Spleen (tissue), 11 donors: ENCODE measurements at regions not wholly inside any gene's neighbourhood (a gene's known extent, or its start where the extent isn't known, plus 50 kb on each side); places are given as distances from the start of the nearest gene placed in this dataset.

ENCODE experiments used
- DNase-seq: peaks from one replicate; pipeline ENCODE4 v3.0.0-alpha.2; 2020
- H3K27ac ChIP-seq, 8 donors: fragments of 200-600 bp; sonication (generic) in 7 of 8; 1 replicate in 4 of 8; 2 replicates in 4 of 8; pipeline versions ENCODE4 v1.5.0 to v1.8.0; 2016 to 2021; ENCODE audit warnings: inconsistent platforms in 4 of 8, mild to moderate bottlenecking in 4 of 8, moderate library complexity in 1 of 8
- H3K27me3 ChIP-seq, 7 donors: fragments of 200-600 bp; sonication (generic) in 6 of 7; replicated peaks in 1 of 7; 1 replicate in 4 of 7; 2 replicates in 3 of 7; pipeline versions ENCODE4 v1.5.0 to v1.8.0; 2016 to 2021; ENCODE audit warnings: inconsistent platforms in 3 of 7, mild to moderate bottlenecking in 1 of 7
- H3K36me3 ChIP-seq, 6 donors: fragments of 200-600 bp; sonication (generic) in 5 of 6; 1 replicate in 4 of 6; 2 replicates in 2 of 6; pipeline versions ENCODE4 v1.5.0 to v1.8.0; 2016 to 2021; ENCODE audit warnings: inconsistent platforms in 2 of 6
- H3K4me1 ChIP-seq, 6 donors: fragments of 200-600 bp; sonication (generic) in 5 of 6; 1 replicate in 3 of 6; 2 replicates in 3 of 6; pipeline versions ENCODE4 v1.5.0 to v1.8.0; 2016 to 2021; ENCODE audit warnings: inconsistent platforms in 3 of 6
- H3K4me3 ChIP-seq, 8 donors: fragments of 200-600 bp; sonication (generic) in 7 of 8; 1 replicate in 4 of 8; 2 replicates in 4 of 8; pipeline versions ENCODE4 v1.5.0 to v1.8.0; 2016 to 2021; ENCODE audit warnings: inconsistent platforms in 4 of 8, mild to moderate bottlenecking in 4 of 8, moderate library complexity in 2 of 8
- H3K9me3 ChIP-seq, 8 donors: fragments of 200-600 bp; sonication (generic) in 7 of 8; 1 replicate in 4 of 8; 2 replicates in 4 of 8; pipeline versions ENCODE4 v1.5.0 to v1.8.0; 2016 to 2021; ENCODE audit warnings: inconsistent platforms in 4 of 8
- CTCF ChIP-seq, 11 experiments: fragments of 200-600 bp in 7 of 11; fragments of 450-650 bp in 4 of 11; sonication (generic) in 4 of 11; IDR thresholded peaks in 8 of 11; conservative IDR thresholded peaks in 3 of 11; 1 replicate in 7 of 11; 2 replicates in 4 of 11; pipeline versions ENCODE4 v1.4.0 to v1.8.0; 2016 to 2021; ENCODE audit warnings: antibody characterized with exemption in 11 of 11, inconsistent platforms in 4 of 11, mild to moderate bottlenecking in 1 of 11
- POLR2A ChIP-seq, 3 donors: fragments of 450-650 bp; IDR thresholded peaks; one replicate each; pipeline ENCODE4 v1.5.1; 2017; ENCODE audit warnings: antibody characterized with exemption in 3 of 3, mild to moderate bottlenecking in 1 of 3
- POLR2AphosphoS5 ChIP-seq, 3 donors: sonication (generic); formaldehyde crosslinking; IDR thresholded peaks; one replicate each; pipeline ENCODE4 v1.5.1; 2017; ENCODE audit warnings: antibody characterized with exemption in 3 of 3
- WGBS, 5 donors: extraction: QIAGEN DNeasy Blood & Tissue Kit in 3 of 5; methylation state at CpG; one replicate each; pipeline versions ENCODE4 v1.1.5 to v1.1.7; 2013 to 2018; 5-methylcytosine and 5-hydroxymethylcytosine counted together
- intact Hi-C: fragments of 100-400 bp; cut with DNase I; formaldehyde crosslinking; loops from one replicate; pipeline ENCODE4 v1.15.0; 2023; ENCODE audit warnings: low total_unique reads
- donor health status: healthy with polysubstance abuse.
- donor health status: DM: no; HTN: no; CAD: no; lungs with moderate emphysema.
- donor health status: DM: no; HTN: no; CAD: no.
- donor health status: Bipolar disorder and iron deficiency.
- donor health status: healthy.
- donor health status: DM: no; HTN: no; CAD: no.
- donor health status: DM: yes; HTN: yes; CAD: no.

GRCh38 chr2:128984081-128984480 lies 665.4 kb upstream of the HS6ST1 start:
- Histone ChIP-seq H3K4me1 (no peaks in the 10 kb centered on the region), H3K36me3 (no peaks in the 10 kb centered on the region)
- 63 to 74% (median 67%) methylated on average over 2 of the region's 2 CpGs for WGBS, 5 donors

GRCh38 chr2:128984855-128985254 lies 666.2 kb upstream of the HS6ST1 start:
- no peak overlapping the region for H3K4me3 ChIP-seq
- TF ChIP-seq POLR2A (IDR thresholded peaks at IDR 0.05): no peak
- TF ChIP-seq POLR2AphosphoS5 (IDR thresholded peaks at IDR 0.05): no peak
- TF ChIP-seq CTCF (IDR thresholded peaks at IDR 0.05 in 8 of 11, conservative IDR thresholded peaks at IDR 0.05 in 3 of 11): no peak
- no peak for DNase-seq
- H3K27me3 ChIP-seq: no peaks in the 10 kb centered on the region
- no peaks in the 10 kb centered on the region for H3K36me3 ChIP-seq
- WGBS, 5 donors: 85 to 95% (median 91%) methylated on average over 8 of the region's 8 CpGs
- no peaks in the 10 kb centered on the region for H3K4me1 ChIP-seq
- intact Hi-C loops: no loop called here
- H3K9me3 ChIP-seq: no peaks in the 10 kb centered on the region
- no peak overlapping the region for H3K27ac ChIP-seq

More at GRCh38 chr2:128984081-128984480, 665.4 kb upstream of the HS6ST1 start:
- intact Hi-C loops: no loop called here
- no peak for DNase-seq
- Histone ChIP-seq H3K4me3 (no peak overlapping the region), H3K27ac (no peak overlapping the region), H3K27me3 (no peaks in the 10 kb centered on the region), H3K9me3 (no peaks in the 10 kb centered on the region)
- TF ChIP-seq POLR2AphosphoS5 (IDR thresholded peaks at IDR 0.05) (no peak), CTCF (IDR thresholded peaks at IDR 0.05 in 8 of 11, conservative IDR thresholded peaks at IDR 0.05 in 3 of 11) (no peak), POLR2A (IDR thresholded peaks at IDR 0.05) (no peak)

- WGBS, 5 donors: 40 to 52% (median 48%) methylated on average over 7 of the region's 7 CpGs
- no peaks in the 10 kb centered on the region for H3K4me1 ChIP-seq
- H3K36me3 ChIP-seq: no peaks in the 10 kb centered on the region
- intact Hi-C loops: no loop called here
- no peak overlapping the region for H3K27ac ChIP-seq
- no peak for TF ChIP-seq POLR2A (IDR thresholded peaks at IDR 0.05)
- TF ChIP-seq POLR2AphosphoS5 (IDR thresholded peaks at IDR 0.05): no peak
- no peak for TF ChIP-seq CTCF (IDR thresholded peaks at IDR 0.05 in 8 of 11, conservative IDR thresholded peaks at IDR 0.05 in 3 of 11)
- no peak overlapping the region for H3K4me3 ChIP-seq
- no peak for DNase-seq
- no peaks in the 10 kb centered on the region for H3K27me3 ChIP-seq
- no peaks in the 10 kb centered on the region for H3K9me3 ChIP-seq
Measured at GRCh38 chr2:128986026-128986715, 667.5 kb upstream of the HS6ST1 start.

GRCh38 chr2:128986867-128987268 lies 668.2 kb upstream of the HS6ST1 start:
- intact Hi-C loops: no loop called here
- Histone ChIP-seq H3K4me1 (no peaks in the 10 kb centered on the region), H3K27ac (no peak overlapping the region), H3K36me3 (no peaks in the 10 kb centered on the region), H3K4me3 (no peak overlapping the region), H3K27me3 (no peaks in the 10 kb centered on the region), H3K9me3 (no peaks in the 10 kb centered on the region)
- 63 to 88% (median 79%) methylated on average over 9 of the region's 9 CpGs for WGBS, 5 donors
- DNase-seq: no peak
- TF ChIP-seq POLR2AphosphoS5 (IDR thresholded peaks at IDR 0.05): no peak
- TF ChIP-seq CTCF (IDR thresholded peaks at IDR 0.05 in 8 of 11, conservative IDR thresholded peaks at IDR 0.05 in 3 of 11): no peak
- TF ChIP-seq POLR2A (IDR thresholded peaks at IDR 0.05): no peak
